BLaER1 treated with 17β-estradiol and CSF1 and Interleukin-3, amounts not matched to agents 10 nM and 100 nM (cell line): ENCODE measurements at regions not wholly inside any gene's neighbourhood (a gene's known extent, or its start where the extent isn't known, plus 50 kb on each side); places are given as distances from the start of the nearest gene placed in this dataset.

Experiments used
- H3K27ac ChIP-seq, 11 experiments: shearing (Covaris generic); formaldehyde crosslinking; 2 replicates each; pipeline ENCODE4 v1.8.1; 2022
- H3K27me3 ChIP-seq, 11 experiments: shearing (Covaris generic); formaldehyde crosslinking; 2 replicates each; pipeline ENCODE4 v1.8.1; 2022
- H3K36me3 ChIP-seq, 11 experiments: shearing (Covaris generic); formaldehyde crosslinking; 2 replicates each; pipeline ENCODE4 v1.8.1; 2022
- H3K4me1 ChIP-seq, 10 experiments: shearing (Covaris generic); formaldehyde crosslinking; 2 replicates each; pipeline ENCODE4 v1.8.1; 2022
- H3K4me2 ChIP-seq, 11 experiments: shearing (Covaris generic); formaldehyde crosslinking; 2 replicates each; pipeline ENCODE4 v1.8.1; 2022
- H3K4me3 ChIP-seq, 10 experiments: shearing (Covaris generic); formaldehyde crosslinking; 2 replicates each; pipeline ENCODE4 v1.8.1; 2022
- H3K9ac ChIP-seq, 11 experiments: shearing (Covaris generic); formaldehyde crosslinking; 2 replicates each; pipeline ENCODE4 v1.8.1; 2022
- H3K9me3 ChIP-seq, 11 experiments: shearing (Covaris generic); formaldehyde crosslinking; replicated peaks in 1 of 11; 2 replicates each; pipeline ENCODE4 v1.8.1; 2022
- H4K20me1 ChIP-seq, 11 experiments: shearing (Covaris generic); formaldehyde crosslinking; 2 replicates each; pipeline ENCODE4 v1.8.1; 2022
- Cebpa-rat ChIP-seq, 11 experiments: shearing (Covaris generic); IDR thresholded peaks; 2 replicates each; pipeline ENCODE4 v1.8.1; 2022

DNA sequence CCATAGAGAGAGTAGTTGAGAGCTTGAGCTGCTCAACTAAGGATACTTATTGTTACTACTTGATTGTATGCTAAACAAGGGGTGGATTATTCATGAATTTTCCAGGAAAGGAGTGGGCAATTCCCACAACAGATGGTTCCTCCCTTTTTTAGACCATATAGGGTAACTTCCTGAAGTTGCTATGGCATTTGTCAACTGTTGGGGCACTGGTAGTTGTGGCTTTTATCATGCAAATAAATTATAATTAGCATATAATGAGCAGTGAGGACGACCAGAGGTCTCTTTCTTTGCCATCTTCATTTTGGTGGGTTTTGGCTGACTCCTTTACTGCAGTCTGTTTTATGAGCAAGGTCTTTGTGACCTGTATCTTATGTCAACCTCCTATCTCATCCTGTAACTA is 1403.5 kb upstream of the PABPC4L start:
- Histone ChIP-seq H3K36me3 (no peaks in the 10 kb centered on the region), H3K4me3 (no peak overlapping the region), H4K20me1 (no peaks in the 10 kb centered on the region), H3K4me2 (no peak overlapping the region), H3K4me1 (no peaks in the 10 kb centered on the region), H3K9me3 (no peaks in the 10 kb centered on the region), H3K9ac (no peak overlapping the region), H3K27me3 (no peaks in the 10 kb centered on the region), H3K27ac (no peak overlapping the region)
- TF ChIP-seq Cebpa-rat (IDR thresholded peaks at IDR 0.05) = no peak

DNA sequence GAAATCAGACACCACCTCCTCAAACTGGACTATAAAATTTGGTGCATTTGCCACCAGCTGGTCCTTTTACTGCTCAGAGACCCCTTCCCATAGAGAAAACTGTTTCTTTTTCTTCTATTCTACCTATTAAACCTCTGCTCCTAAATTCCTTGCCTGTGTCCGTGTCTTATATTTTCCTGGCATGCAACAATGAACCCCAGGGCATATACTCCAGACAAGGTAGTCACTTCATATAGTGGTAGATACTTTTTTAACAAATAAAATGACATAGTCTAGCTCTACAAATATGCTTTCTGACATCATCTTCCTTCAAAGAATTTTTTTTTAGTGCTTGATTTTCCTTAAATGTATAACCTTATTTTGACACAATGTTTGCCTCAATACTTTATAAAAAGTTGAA is 1402.9 kb upstream of the PABPC4L start:
- H3K9ac ChIP-seq = no peak overlapping the region
- H3K4me2 ChIP-seq = no peak overlapping the region
- no peaks in the 10 kb centered on the region for H3K4me1 ChIP-seq
- no peaks in the 10 kb centered on the region for H3K36me3 ChIP-seq
- H3K4me3 ChIP-seq = no peak overlapping the region
- no peak for TF ChIP-seq Cebpa-rat (IDR thresholded peaks at IDR 0.05)
- no peak overlapping the region for H3K27ac ChIP-seq
- H3K9me3 ChIP-seq = no peaks in the 10 kb centered on the region
- H4K20me1 ChIP-seq = no peaks in the 10 kb centered on the region
- no peaks in the 10 kb centered on the region for H3K27me3 ChIP-seq

DNA sequence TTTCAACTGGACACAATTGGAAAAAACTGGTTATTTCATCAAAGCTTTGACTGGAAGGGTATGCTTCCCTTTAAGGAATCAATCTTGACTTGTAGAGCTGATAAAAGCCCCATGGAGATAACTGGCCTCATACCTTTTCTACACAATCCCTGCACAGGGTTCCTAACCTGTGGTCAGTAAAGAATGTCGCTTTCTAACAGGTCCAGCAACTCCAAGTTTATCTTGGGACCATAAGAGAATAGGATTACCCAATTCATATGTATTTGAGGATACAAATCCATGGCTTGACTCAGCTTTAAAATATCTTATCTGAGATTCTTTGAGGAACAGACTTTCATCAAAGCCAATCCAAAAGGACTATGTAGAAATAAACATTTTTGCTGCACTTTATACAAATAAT is 1399.8 kb upstream of the PABPC4L start:
- H3K9ac ChIP-seq = no peak overlapping the region
- H3K36me3 ChIP-seq = no peaks in the 10 kb centered on the region
- no peak overlapping the region for H3K27ac ChIP-seq
- no peaks in the 10 kb centered on the region for H3K27me3 ChIP-seq
- TF ChIP-seq Cebpa-rat (IDR thresholded peaks at IDR 0.05) = no peak
- no peaks in the 10 kb centered on the region for H3K4me1 ChIP-seq
- peaks cover 6 to 13% (median 11%) of the 10 kb centered on the region in 11 experiments; a peak in 20 of 22 replicates for H3K9me3 ChIP-seq
- no peak overlapping the region for H3K4me3 ChIP-seq
- H4K20me1 ChIP-seq = no peaks in the 10 kb centered on the region
- no peak overlapping the region for H3K4me2 ChIP-seq

DNA sequence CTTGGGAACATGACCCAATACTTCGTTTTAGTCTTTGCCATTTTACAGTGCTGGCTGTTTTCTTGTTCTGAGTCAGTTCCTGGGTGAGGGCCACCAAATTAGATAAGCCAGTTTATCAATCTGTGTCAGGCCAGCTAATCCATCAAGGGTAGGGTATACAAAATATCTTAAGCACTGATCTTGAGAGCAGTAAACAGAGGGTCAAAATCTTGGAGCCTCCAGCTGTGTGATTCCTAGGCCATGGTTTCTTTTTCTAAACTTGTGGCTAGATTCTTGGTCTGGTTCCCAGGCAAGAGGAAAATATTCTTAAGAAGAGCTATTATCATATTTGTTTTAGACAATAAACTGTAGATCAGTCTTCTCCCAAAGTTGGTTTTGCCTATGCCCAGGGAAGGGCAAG is 1396.6 kb upstream of the PABPC4L start:
- Histone ChIP-seq H4K20me1 (no peaks in the 10 kb centered on the region), H3K9me3 (peaks cover 9 to 23% (median 15%) of the 10 kb centered on the region in 11 experiments; a peak in 20 of 22 replicates), H3K4me1 (no peaks in the 10 kb centered on the region), H3K36me3 (no peaks in the 10 kb centered on the region), H3K4me3 (no peak overlapping the region), H3K27me3 (no peaks in the 10 kb centered on the region), H3K4me2 (no peak overlapping the region), H3K9ac (no peak overlapping the region), H3K27ac (no peak overlapping the region)
- TF ChIP-seq Cebpa-rat (IDR thresholded peaks at IDR 0.05) = no peak

DNA sequence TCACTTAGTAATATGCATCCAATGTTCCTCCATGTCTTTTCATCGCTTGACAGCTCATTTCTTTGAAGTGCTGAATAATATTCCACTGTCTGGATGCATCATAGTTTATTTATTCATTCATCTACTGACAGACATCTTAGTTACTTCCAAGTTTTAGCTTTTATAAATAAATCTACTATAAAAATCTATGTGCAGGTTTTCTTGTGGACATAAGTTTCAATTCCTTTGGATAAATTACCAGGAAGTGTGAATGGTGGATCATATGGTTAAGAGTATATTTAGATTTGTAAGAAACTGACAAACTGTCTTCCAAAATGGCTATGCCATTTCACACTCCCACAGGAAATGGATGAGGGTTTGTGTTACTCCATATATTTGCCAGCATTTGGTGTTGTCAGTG is 1392.9 kb upstream of the PABPC4L start:
- Histone ChIP-seq H3K27ac (no peak overlapping the region), H3K4me3 (no peak overlapping the region), H3K9me3 (peaks cover 9 to 23% (median 15%) of the 10 kb centered on the region in 11 experiments; a peak in 20 of 22 replicates), H3K9ac (no peak overlapping the region), H3K4me2 (no peak overlapping the region), H3K4me1 (no peaks in the 10 kb centered on the region), H3K36me3 (no peaks in the 10 kb centered on the region), H4K20me1 (no peaks in the 10 kb centered on the region), H3K27me3 (no peaks in the 10 kb centered on the region)
- no peak for TF ChIP-seq Cebpa-rat (IDR thresholded peaks at IDR 0.05)

DNA sequence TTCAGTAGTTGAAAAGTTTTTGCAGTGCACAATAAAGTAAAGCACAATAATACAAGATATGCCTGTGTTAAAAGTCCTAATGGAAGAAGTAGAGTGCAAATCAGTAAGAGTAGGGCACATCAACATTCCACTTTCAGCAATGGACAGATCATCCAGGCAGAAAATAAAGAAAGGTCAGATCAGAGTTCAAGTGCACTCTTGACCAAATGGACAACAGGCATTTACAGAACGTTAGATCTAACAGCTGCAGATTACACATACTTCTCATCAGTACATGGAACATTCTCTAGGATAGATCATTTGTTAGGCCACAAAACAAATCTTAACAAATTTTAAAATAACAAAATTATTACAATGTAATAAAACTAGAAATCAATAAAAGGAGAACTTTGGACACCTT is 1373.5 kb upstream of the PABPC4L start:
- Histone ChIP-seq H3K9ac (no peak overlapping the region), H3K4me1 (no peaks in the 10 kb centered on the region), H3K4me2 (no peak overlapping the region), H3K36me3 (no peaks in the 10 kb centered on the region), H3K4me3 (no peak overlapping the region), H3K27me3 (no peaks in the 10 kb centered on the region), H3K9me3 (no peaks in the 10 kb centered on the region), H4K20me1 (no peaks in the 10 kb centered on the region), H3K27ac (no peak overlapping the region)
- TF ChIP-seq Cebpa-rat (IDR thresholded peaks at IDR 0.05) = no peak

DNA sequence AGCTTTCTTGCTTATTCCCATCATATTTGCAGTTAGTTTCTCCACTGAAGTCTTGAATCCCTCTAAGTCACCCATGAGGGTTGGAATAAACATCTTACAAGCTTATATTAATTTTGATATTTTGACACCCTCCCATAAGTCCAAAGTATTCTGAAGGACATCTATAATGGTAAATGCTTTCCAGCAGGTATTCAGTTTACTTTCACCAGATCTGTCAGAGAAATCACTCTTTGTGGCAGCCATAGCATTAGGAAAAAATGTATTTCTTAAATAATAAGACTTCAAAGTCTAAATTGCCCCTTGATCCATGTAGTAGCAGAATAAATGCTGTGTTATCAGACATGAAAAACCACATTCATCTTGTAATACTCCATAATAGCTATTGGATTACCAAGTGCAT is 1371.7 kb upstream of the PABPC4L start:
- no peaks in the 10 kb centered on the region for H3K27me3 ChIP-seq
- no peak overlapping the region for H3K9ac ChIP-seq
- H3K4me1 ChIP-seq = no peaks in the 10 kb centered on the region
- no peak overlapping the region for H3K4me2 ChIP-seq
- no peak overlapping the region for H3K4me3 ChIP-seq
- H4K20me1 ChIP-seq = no peaks in the 10 kb centered on the region
- no peak overlapping the region for H3K27ac ChIP-seq
- H3K9me3 ChIP-seq = no peaks in the 10 kb centered on the region
- H3K36me3 ChIP-seq = no peaks in the 10 kb centered on the region
- TF ChIP-seq Cebpa-rat (IDR thresholded peaks at IDR 0.05) = no peak

DNA sequence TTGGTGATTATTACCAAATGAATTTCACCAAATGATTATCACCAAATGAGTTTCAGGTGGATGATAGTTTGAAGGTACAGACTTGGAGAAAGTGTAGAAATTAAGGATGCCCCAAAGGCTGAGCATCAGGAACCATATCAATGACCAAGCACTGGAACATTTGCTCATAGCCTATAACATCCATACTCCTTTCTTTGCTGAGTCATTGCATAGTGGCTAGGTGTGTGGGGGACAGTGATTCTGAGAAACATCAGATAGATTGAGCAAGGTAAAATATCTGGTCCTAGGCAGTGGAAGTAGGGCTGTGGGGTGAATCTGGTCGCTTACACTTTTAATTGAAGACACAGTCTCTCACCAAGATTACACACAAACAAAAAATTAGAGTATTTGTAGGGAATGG is 1362.5 kb upstream of the PABPC4L start:
- no peak overlapping the region for H3K4me2 ChIP-seq
- H3K27me3 ChIP-seq = no peaks in the 10 kb centered on the region
- no peak for TF ChIP-seq Cebpa-rat (IDR thresholded peaks at IDR 0.05)
- H3K9me3 ChIP-seq = no peaks in the 10 kb centered on the region
- H4K20me1 ChIP-seq = no peaks in the 10 kb centered on the region
- H3K9ac ChIP-seq = no peak overlapping the region
- H3K36me3 ChIP-seq = no peaks in the 10 kb centered on the region
- H3K27ac ChIP-seq = no peak overlapping the region
- no peak overlapping the region for H3K4me3 ChIP-seq
- no peaks in the 10 kb centered on the region for H3K4me1 ChIP-seq

DNA sequence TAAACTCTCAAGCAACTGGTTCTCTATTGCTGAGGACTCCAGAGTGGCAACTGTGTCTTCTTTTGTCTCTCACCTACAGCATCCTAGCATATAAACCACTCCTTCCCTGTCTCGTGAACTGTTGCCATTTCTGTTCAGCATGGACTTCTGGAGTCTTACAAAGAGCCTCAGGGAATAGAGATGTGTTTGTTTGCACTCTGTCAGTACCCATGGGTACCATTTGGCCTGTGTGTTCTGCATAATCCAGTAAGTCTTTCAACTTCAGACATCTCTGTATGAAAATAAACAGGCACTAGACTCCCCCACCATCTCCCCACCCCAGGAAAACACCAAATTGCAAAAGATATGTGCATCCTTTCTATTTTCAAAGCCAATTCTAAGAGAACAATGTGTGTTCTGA is 1351.6 kb upstream of the PABPC4L start:
- no peaks in the 10 kb centered on the region for H3K27me3 ChIP-seq
- H3K9ac ChIP-seq = no peak overlapping the region
- H3K36me3 ChIP-seq = no peaks in the 10 kb centered on the region
- H3K9me3 ChIP-seq = no peaks in the 10 kb centered on the region
- no peak overlapping the region for H3K4me2 ChIP-seq
- no peak overlapping the region for H3K4me3 ChIP-seq
- H3K4me1 ChIP-seq = no peaks in the 10 kb centered on the region
- no peaks in the 10 kb centered on the region for H4K20me1 ChIP-seq
- H3K27ac ChIP-seq = no peak overlapping the region
- TF ChIP-seq Cebpa-rat (IDR thresholded peaks at IDR 0.05) = no peak

DNA sequence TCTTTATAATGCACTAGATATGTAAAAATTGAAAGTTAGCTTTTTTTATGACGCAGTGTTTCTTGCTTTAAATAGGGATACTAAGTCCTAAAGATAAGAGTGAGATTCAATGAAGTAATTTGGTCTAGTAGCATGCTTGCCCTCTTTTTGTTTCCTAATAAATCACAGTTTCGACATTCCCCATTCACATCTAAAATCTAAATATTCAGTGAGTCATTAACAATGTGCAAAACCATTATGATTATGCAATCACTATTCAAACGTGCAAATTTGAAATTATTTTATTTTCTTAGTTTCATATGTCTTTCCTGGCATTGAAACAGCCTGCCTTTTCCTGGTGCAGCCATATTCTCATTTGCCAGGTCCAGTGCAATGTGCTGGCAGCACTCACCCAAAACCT is 1350.5 kb upstream of the PABPC4L start:
- Histone ChIP-seq H3K36me3 (no peaks in the 10 kb centered on the region), H3K27me3 (no peaks in the 10 kb centered on the region), H3K4me1 (no peaks in the 10 kb centered on the region), H3K4me3 (no peak overlapping the region), H4K20me1 (no peaks in the 10 kb centered on the region), H3K4me2 (no peak overlapping the region), H3K9me3 (no peaks in the 10 kb centered on the region), H3K9ac (no peak overlapping the region), H3K27ac (no peak overlapping the region)
- no peak for TF ChIP-seq Cebpa-rat (IDR thresholded peaks at IDR 0.05)

DNA sequence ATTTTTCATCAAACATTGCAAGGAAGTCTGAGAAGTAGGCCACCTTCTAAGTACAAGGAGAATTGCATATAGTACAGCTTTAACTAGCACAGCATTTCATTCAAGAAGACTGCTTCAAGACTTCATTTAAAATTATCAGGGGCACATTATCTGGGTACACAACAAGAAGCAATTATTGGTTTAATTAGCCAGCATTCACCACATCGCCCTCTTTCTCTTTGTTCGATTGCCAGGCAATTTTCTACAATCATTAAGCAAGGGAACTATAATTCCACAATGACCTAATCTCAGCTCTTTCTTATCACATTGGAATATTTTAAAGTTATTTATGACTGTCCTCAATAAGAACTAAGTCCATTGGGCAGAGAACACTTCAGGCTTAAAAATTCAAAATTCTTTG is 1347.1 kb upstream of the PABPC4L start:
- H3K27ac ChIP-seq = no peak overlapping the region
- no peak overlapping the region for H3K9ac ChIP-seq
- H3K4me1 ChIP-seq = no peaks in the 10 kb centered on the region
- no peaks in the 10 kb centered on the region for H3K9me3 ChIP-seq
- no peaks in the 10 kb centered on the region for H4K20me1 ChIP-seq
- no peak for TF ChIP-seq Cebpa-rat (IDR thresholded peaks at IDR 0.05)
- no peaks in the 10 kb centered on the region for H3K27me3 ChIP-seq
- no peaks in the 10 kb centered on the region for H3K36me3 ChIP-seq
- H3K4me2 ChIP-seq = no peak overlapping the region
- H3K4me3 ChIP-seq = no peak overlapping the region
